Neural cell (in vitro differentiated cells): ENCODE measurements at regions not wholly inside any gene's neighbourhood (a gene's known extent, or its start where the extent isn't known, plus 50 kb on each side); places are given as distances from the start of the nearest gene placed in this dataset.

Experiments
- H2AFZ ChIP-seq: fragments of 200-600, 300-800 bp; sonication (generic), shearing (Covaris generic); 2 replicates; pipeline ENCODE4 v1.6.0; 2014; ENCODE audit warnings: low read depth, mild to moderate bottlenecking, antibody characterized with exemption, low read length, moderate library complexity
- H3F3A ChIP-seq: fragments of 200-600 bp; shearing (Covaris generic); 2 replicates; pipeline ENCODE4 v1.6.1; 2016; ENCODE audit warnings: mild to moderate bottlenecking, moderate library complexity, mixed read lengths, antibody characterized with exemption, low read length; ENCODE audit not compliant: insufficient read depth, poor library complexity, severe bottlenecking
- H3K27ac ChIP-seq: fragments of 200-600, 300-800 bp; sonication (generic), shearing (Covaris generic); 2 replicates; pipeline ENCODE4 v1.5.1; 2014; ENCODE audit warnings: mild to moderate bottlenecking, low read length, moderate library complexity
- H3K27me3 ChIP-seq: fragments of 300-800, 200-600 bp; sonication (generic), shearing (Covaris generic); 2 replicates; pipeline ENCODE4 v1.6.0; 2014; ENCODE audit warnings: mild to moderate bottlenecking, low read depth, low read length, moderate library complexity; ENCODE audit not compliant: insufficient read depth
- H3K36me3 ChIP-seq: fragments of 300-800, 200-600 bp; sonication (generic), shearing (Covaris generic); 2 replicates; pipeline ENCODE4 v1.5.1; 2014; ENCODE audit warnings: mild to moderate bottlenecking, antibody characterized with exemption, low read length, moderate library complexity; ENCODE audit not compliant: insufficient read depth
- H3K4me2 ChIP-seq: fragments of 300-800, 200-600 bp; sonication (generic), shearing (Covaris generic); 2 replicates; pipeline ENCODE4 v1.6.0; 2014; ENCODE audit warnings: mild to moderate bottlenecking, low read length
- H3K4me3 ChIP-seq: fragments of 300-800, 200-600 bp; sonication (generic), shearing (Covaris generic); 2 replicates; pipeline ENCODE4 v1.5.1; 2014; ENCODE audit warnings: mild to moderate bottlenecking, low read length, moderate library complexity
- H3K79me2 ChIP-seq: fragments of 200-600 bp; shearing (Covaris generic); replicated peaks from 2 replicates; pipeline ENCODE4 v1.6.0; 2014; ENCODE audit warnings: mild to moderate bottlenecking, low read length, moderate library complexity; ENCODE audit not compliant: insufficient read depth
- H3K9ac ChIP-seq: fragments of 300-800, 200-600 bp; sonication (generic), shearing (Covaris generic); 2 replicates; pipeline ENCODE4 v1.6.1; 2016; ENCODE audit warnings: mild to moderate bottlenecking, low read length, mixed read lengths
- H3K9me2 ChIP-seq: fragments of 200-600 bp; shearing (Covaris generic); 2 replicates; pipeline ENCODE4 v1.6.1; 2016; ENCODE audit warnings: mild to moderate bottlenecking, low read length, mixed read lengths; ENCODE audit not compliant: insufficient read depth
- H3K9me3 ChIP-seq: fragments of 200-600, 300-800 bp; sonication (generic), shearing (Covaris generic); 2 replicates; pipeline ENCODE4 v1.6.1; 2016; ENCODE audit warnings: mild to moderate bottlenecking, mixed run types, low read length, moderate library complexity, mixed read lengths
- H4K20me1 ChIP-seq: fragments of 200-600 bp; shearing (Covaris generic); 2 replicates; pipeline ENCODE4 v1.6.1; 2016; ENCODE audit warnings: mild to moderate bottlenecking, mixed run types; ENCODE audit not compliant: insufficient read depth
- EP300 ChIP-seq: fragments of 450-650 bp; conservative IDR thresholded peaks from 2 replicates; pipeline ENCODE4 v1.6.1; 2014; ENCODE audit warnings: antibody characterized with exemption, mild to moderate bottlenecking, moderate library complexity; ENCODE audit not compliant: poor library complexity, severe bottlenecking
- EZH2 ChIP-seq: fragments of 200-600, 300-800 bp; shearing (Covaris generic), sonication (generic); IDR thresholded peaks from 2 replicates; pipeline ENCODE4 v1.6.1; 2014; ENCODE audit warnings: antibody characterized with exemption, low read length, borderline replicate concordance, mild to moderate bottlenecking; ENCODE audit not compliant: insufficient read depth, poor library complexity, severe bottlenecking
- MXI1 ChIP-seq: fragments of 450-650 bp; conservative IDR thresholded peaks from 2 replicates; pipeline ENCODE4 v1.6.1; 2014; ENCODE audit warnings: antibody characterized with exemption, mild to moderate bottlenecking; ENCODE audit not compliant: poor library complexity, severe bottlenecking
- RAD21 ChIP-seq: fragments of 450-650 bp; conservative IDR thresholded peaks from 2 replicates; pipeline ENCODE4 v1.6.1; 2014; ENCODE audit warnings: antibody characterized with exemption, mild to moderate bottlenecking, moderate library complexity
- SMC3 ChIP-seq: fragments of 450-650 bp; conservative IDR thresholded peaks from 2 replicates; pipeline ENCODE4 v1.6.1; 2014; ENCODE audit warnings: antibody characterized with exemption, mild to moderate bottlenecking, moderate library complexity; ENCODE audit not compliant: poor library complexity
- TF ChIP-seq, protein P1 (sequence below): fragments of 450-650 bp; IDR thresholded peaks from 2 replicates; pipeline ENCODE4 v1.5.1; 2014; ENCODE audit warnings: antibody characterized with exemption, mild to moderate bottlenecking, moderate library complexity; ENCODE audit not compliant: poor library complexity, severe bottlenecking
- TF ChIP-seq, protein P2 (sequence below): IDR thresholded peaks from 2 replicates; pipeline ENCODE4 v1.6.1; 2012; ENCODE audit warnings: borderline replicate concordance

DNA sequence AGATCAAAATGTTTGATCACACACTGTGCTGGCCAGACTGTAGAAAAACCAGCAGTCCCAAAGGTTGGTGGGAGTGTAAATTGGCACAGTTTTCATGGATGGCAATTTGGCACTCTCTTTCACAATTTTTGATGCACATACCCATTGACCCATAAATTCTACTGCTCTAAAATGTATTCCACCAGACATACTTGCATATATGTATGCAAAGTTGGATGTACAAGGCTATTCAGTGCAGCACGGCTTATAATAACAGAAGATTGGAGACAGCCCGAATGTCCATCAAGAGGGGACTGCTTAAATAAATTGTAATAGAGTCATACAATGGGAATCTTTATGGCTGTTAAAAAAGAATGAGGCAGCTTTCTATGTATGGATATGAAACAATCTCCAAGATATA, 101.7 kb upstream of the TOP1 start:
- no peak overlapping the region for H2AFZ ChIP-seq
- no peaks in the 10 kb centered on the region for H3K9me3 ChIP-seq
- H4K20me1 ChIP-seq = no peaks in the 10 kb centered on the region
- no peak overlapping the region for H3K4me3 ChIP-seq
- H3F3A ChIP-seq = no peaks in the 10 kb centered on the region
- H3K4me2 ChIP-seq = no peak overlapping the region
- H3K36me3 ChIP-seq = no peaks in the 10 kb centered on the region
- TF ChIP-seq EZH2 (no peak), RAD21 (no peak), MXI1 (no peak), SMC3 (no peak)
- TF ChIP-seq, protein P1, sequence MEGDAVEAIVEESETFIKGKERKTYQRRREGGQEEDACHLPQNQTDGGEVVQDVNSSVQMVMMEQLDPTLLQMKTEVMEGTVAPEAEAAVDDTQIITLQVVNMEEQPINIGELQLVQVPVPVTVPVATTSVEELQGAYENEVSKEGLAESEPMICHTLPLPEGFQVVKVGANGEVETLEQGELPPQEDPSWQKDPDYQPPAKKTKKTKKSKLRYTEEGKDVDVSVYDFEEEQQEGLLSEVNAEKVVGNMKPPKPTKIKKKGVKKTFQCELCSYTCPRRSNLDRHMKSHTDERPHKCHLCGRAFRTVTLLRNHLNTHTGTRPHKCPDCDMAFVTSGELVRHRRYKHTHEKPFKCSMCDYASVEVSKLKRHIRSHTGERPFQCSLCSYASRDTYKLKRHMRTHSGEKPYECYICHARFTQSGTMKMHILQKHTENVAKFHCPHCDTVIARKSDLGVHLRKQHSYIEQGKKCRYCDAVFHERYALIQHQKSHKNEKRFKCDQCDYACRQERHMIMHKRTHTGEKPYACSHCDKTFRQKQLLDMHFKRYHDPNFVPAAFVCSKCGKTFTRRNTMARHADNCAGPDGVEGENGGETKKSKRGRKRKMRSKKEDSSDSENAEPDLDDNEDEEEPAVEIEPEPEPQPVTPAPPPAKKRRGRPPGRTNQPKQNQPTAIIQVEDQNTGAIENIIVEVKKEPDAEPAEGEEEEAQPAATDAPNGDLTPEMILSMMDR = no peak
- TF ChIP-seq, protein P2, sequence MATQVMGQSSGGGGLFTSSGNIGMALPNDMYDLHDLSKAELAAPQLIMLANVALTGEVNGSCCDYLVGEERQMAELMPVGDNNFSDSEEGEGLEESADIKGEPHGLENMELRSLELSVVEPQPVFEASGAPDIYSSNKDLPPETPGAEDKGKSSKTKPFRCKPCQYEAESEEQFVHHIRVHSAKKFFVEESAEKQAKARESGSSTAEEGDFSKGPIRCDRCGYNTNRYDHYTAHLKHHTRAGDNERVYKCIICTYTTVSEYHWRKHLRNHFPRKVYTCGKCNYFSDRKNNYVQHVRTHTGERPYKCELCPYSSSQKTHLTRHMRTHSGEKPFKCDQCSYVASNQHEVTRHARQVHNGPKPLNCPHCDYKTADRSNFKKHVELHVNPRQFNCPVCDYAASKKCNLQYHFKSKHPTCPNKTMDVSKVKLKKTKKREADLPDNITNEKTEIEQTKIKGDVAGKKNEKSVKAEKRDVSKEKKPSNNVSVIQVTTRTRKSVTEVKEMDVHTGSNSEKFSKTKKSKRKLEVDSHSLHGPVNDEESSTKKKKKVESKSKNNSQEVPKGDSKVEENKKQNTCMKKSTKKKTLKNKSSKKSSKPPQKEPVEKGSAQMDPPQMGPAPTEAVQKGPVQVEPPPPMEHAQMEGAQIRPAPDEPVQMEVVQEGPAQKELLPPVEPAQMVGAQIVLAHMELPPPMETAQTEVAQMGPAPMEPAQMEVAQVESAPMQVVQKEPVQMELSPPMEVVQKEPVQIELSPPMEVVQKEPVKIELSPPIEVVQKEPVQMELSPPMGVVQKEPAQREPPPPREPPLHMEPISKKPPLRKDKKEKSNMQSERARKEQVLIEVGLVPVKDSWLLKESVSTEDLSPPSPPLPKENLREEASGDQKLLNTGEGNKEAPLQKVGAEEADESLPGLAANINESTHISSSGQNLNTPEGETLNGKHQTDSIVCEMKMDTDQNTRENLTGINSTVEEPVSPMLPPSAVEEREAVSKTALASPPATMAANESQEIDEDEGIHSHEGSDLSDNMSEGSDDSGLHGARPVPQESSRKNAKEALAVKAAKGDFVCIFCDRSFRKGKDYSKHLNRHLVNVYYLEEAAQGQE = no peak
- no peak overlapping the region for H3K9ac ChIP-seq
- H3K27me3 ChIP-seq = no peaks in the 10 kb centered on the region
- H3K79me2 ChIP-seq = no peaks in the 10 kb centered on the region
- H3K9me2 ChIP-seq = no peaks in the 10 kb centered on the region
- no peak overlapping the region for H3K27ac ChIP-seq

DNA sequence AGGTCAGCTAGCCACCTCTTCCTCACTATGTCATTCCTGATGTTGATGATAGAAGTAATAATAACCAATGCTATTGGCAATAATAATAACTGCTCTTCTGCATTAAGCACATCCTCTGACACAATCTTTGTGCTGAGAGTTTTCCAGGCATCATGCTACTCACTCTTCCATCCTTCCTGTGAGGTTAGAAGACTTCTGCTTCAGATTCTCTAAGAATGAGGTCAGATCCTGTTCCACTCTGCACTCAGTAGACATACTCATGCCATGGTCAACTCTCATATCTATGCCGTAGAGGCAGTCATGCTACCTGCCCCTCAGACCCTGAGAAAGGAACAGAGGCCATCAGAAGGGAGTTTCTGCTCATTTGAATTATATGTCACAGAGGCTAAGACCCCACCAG, 98.1 kb upstream of the TOP1 start:
- H3K9ac ChIP-seq = no peak overlapping the region
- TF ChIP-seq MXI1 = no peak
- TF ChIP-seq SMC3 = no peak
- no peak for TF ChIP-seq RAD21
- TF ChIP-seq, protein P1 = no peak
- TF ChIP-seq EP300 = no peak
- H3K9me2 ChIP-seq = no peaks in the 10 kb centered on the region

More for the DNA sequence above, 98.1 kb upstream of the TOP1 start:
- Histone ChIP-seq H3K27ac (no peak overlapping the region), H3F3A (no peaks in the 10 kb centered on the region), H3K27me3 (no peaks in the 10 kb centered on the region), H3K4me3 (no peak overlapping the region), H3K9me3 (no peaks in the 10 kb centered on the region), H2AFZ (no peak overlapping the region), H3K79me2 (no peaks in the 10 kb centered on the region), H4K20me1 (no peaks in the 10 kb centered on the region), H3K36me3 (no peaks in the 10 kb centered on the region), H3K4me2 (no peak overlapping the region)
